MV-4-11 (cell line): ENCODE measurements at regions not wholly inside any gene's neighbourhood (a gene's known extent, or its start where the extent isn't known, plus 50 kb on each side); places are given as distances from the start of the nearest gene placed in this dataset.

ENCODE experiments used
- DNase-seq: peaks from one replicate; lab custom pipeline; 2025; lab: John Stamatoyannopoulos, UW

GRCh38 chr6:23368557-23368956 is 757.5 kb upstream of the NRSN1 start:
- no peak for DNase-seq

- DNase-seq: no peak
These were observed 756.0 kb upstream of the NRSN1 start for GRCh38 chr6:23370051-23370450.

- no peak for DNase-seq
These were observed 754.7 kb upstream of the NRSN1 start for GRCh38 chr6:23371132-23371915.

- no peak for DNase-seq
These were observed 748.2 kb upstream of the NRSN1 start for GRCh38 chr6:23377830-23378229.

GRCh38 chr6:23380465-23380864 is 745.5 kb upstream of the NRSN1 start:
- DNase-seq: no peak

- DNase-seq: no peak
These were observed 737.8 kb upstream of the NRSN1 start for GRCh38 chr6:23388086-23388783.

GRCh38 chr6:23389386-23389785 is 736.6 kb upstream of the NRSN1 start:
- no peak for DNase-seq

- no peak for DNase-seq
These were observed 735.8 kb upstream of the NRSN1 start for GRCh38 chr6:23390221-23390620.

GRCh38 chr6:23394681-23395080 is 731.3 kb upstream of the NRSN1 start:
- no peak for DNase-seq

- no peak for DNase-seq
These were observed 730.6 kb upstream of the NRSN1 start for GRCh38 chr6:23395381-23395780.

GRCh38 chr6:23396949-23397348 is 729.1 kb upstream of the NRSN1 start:
- DNase-seq: no peak

GRCh38 chr6:23403460-23403859 is 722.6 kb upstream of the NRSN1 start:
- no peak for DNase-seq

GRCh38 chr6:23409531-23409930 is 716.5 kb upstream of the NRSN1 start:
- no peak for DNase-seq

GRCh38 chr6:23410439-23410838 is 715.6 kb upstream of the NRSN1 start:
- no peak for DNase-seq

GRCh38 chr6:23412770-23413169 is 713.2 kb upstream of the NRSN1 start:
- DNase-seq: no peak

- DNase-seq: no peak
These were observed 712.5 kb upstream of the NRSN1 start for GRCh38 chr6:23413327-23414050.

GRCh38 chr6:23414051-23414445 is 712.0 kb upstream of the NRSN1 start:
- DNase-seq: peak; percentile 2

GRCh38 chr6:23414922-23415321 is 711.1 kb upstream of the NRSN1 start:
- DNase-seq: no peak

GRCh38 chr6:23415819-23416427 is 710.1 kb upstream of the NRSN1 start:
- DNase-seq: no peak

GRCh38 chr6:23417133-23417532 is 708.9 kb upstream of the NRSN1 start:
- no peak for DNase-seq

- no peak for DNase-seq
These were observed 707.9 kb upstream of the NRSN1 start for GRCh38 chr6:23418095-23418494.

- DNase-seq: no peak
These were observed 707.0 kb upstream of the NRSN1 start for GRCh38 chr6:23419046-23419445.
